ENCODE measurements at regions not wholly inside any gene's neighbourhood (a gene's known extent, or its start where the extent isn't known, plus 50 kb on each side); places are given as distances from the start of the nearest gene placed in this dataset.

DNA sequence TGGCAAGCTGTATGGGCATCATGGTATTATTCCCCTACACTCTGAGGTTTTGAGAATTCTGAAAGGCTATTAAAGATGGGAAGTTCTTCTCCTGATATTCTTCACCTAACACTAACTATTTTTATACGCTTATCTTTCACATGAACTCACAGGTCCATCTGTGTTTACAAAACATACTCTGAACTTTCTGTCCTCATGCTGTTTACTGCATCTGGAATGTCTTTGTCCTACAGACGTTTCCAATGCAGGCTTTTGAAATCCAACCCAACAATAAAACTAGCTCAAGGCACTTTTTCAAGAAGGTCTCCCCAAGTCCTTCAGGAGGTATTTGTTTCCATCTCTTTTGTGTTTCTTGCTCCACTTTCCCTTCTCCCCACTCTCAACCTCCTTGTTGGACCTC, 60.5 kb upstream of the MLIP start:
- no peak for DNase-seq (ENCODE audit: low read depth)
- H3K4me3 ChIP-seq (replicated peaks; ENCODE audit: low read depth, low read length), result no peak overlapping the region
- no peak for TF ChIP-seq CTCF (IDR thresholded peaks at IDR 0.05; ENCODE audit: low read length, missing control alignments)

DNA sequence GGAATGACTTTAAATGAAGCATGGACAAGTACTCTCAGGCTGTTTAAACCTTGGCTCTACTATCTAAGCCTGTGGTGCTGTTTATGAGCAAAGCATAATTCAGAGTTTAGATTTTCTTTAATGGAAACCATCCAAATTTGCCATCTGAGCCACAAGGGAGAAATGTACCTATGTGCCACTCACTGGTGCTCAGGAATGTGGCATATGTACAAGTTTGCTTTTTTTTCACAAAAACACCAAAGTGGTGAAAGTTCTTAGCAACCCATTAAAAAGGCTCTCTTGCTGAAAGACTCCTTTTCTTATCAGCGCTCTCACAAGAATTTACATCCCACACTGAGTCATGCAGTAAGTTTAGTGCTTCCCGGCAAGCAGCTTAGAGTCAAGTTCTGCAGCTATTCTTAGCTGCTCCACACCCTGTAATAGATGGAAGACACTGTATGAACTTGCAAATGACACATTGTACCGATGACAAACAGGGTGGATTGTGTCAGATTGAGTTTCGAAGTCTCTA, 57.3 kb upstream of the MLIP start:
- no peak for TF ChIP-seq CTCF (IDR thresholded peaks at IDR 0.05; ENCODE audit: low read length, missing control alignments)
- H3K4me3 ChIP-seq (replicated peaks; ENCODE audit: low read depth, low read length), result peak overlapping the region; percentile 25
- DNase-seq (ENCODE audit: low read depth), result peak; percentile 93

DNA sequence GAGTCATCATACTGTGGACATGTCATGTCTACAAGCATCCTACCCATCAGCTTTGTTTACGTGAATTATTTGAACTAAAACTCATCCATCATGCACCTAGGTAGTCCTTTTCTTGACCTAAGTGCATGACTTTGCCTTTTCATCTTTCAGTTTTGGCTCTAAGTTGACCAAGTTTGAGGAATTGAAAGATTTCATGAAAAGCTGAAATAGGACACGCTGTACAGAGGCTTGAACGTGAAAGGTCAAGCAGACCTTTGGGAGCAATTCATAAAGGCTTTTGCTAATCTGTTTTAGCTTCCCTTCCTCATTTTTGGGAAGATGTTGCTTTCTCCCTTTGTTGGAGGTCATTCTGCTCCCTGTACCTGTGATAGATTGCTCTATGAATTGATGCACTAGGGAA, 55.1 kb upstream of the MLIP start:
- no peak for TF ChIP-seq CTCF (IDR thresholded peaks at IDR 0.05; ENCODE audit: low read length, missing control alignments)
- H3K4me3 ChIP-seq (replicated peaks; ENCODE audit: low read depth, low read length), result no peak overlapping the region
- no peak for DNase-seq (ENCODE audit: low read depth)

DNA sequence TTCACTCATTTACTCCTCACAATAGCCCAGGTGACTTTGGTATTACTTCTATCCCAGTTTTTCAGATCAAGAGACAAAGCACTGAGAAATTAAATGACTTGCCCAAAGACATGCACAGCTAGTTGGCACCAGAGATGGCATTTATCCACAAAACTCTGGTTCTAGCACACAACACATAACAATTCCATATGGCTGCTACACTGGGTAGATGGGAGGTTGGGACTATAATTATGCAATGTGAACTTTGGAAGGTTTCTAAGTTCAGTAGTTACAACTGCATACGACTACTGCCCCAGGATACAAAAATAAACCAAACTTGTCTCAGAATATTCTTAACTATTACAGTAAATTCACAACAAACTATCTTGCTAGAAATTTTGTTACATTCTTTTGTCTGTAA, 54.2 kb upstream of the MLIP start:
- no peak for TF ChIP-seq CTCF (IDR thresholded peaks at IDR 0.05; ENCODE audit: low read length, missing control alignments)
- DNase-seq (ENCODE audit: low read depth), result no peak
- no peak overlapping the region for H3K4me3 ChIP-seq (replicated peaks; ENCODE audit: low read depth, low read length)

DNA sequence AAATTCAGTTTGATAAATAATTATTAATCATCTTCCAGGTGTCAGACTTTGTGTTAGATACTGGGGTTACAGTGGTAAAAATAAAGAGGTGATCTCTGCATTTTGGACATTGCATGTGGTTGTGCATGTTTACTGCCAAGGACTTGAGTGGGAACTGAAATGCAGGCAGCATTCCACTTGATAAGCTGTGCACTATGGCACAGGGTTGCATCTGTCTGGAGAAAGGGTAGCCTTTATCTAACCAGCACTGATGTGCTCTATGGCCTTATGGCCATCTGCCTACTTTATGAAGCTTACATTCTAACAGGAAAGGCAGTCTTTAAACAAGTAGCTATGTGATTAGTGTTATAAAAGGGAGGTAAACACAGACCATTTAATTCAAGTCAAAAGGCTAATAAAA, 53.0 kb upstream of the MLIP start:
- no peak for TF ChIP-seq CTCF (IDR thresholded peaks at IDR 0.05; ENCODE audit: low read length, missing control alignments)
- no peak for DNase-seq (ENCODE audit: low read depth)
- no peak overlapping the region for H3K4me3 ChIP-seq (replicated peaks; ENCODE audit: low read depth, low read length)

- TF ChIP-seq CTCF (IDR thresholded peaks at IDR 0.05; ENCODE audit: low read length, missing control alignments), result no peak
- H3K4me3 ChIP-seq (replicated peaks; ENCODE audit: low read depth, low read length), result peak overlapping the region; percentile 3
- peak; percentile 28 for DNase-seq (ENCODE audit: low read depth)
Observed at GRCh38 chr6:54059683-54060082, 51.6 kb upstream of the MLIP start.

GRCh38 chr6:54060286-54060685, 51.0 kb upstream of the MLIP start:
- no peak overlapping the region for H3K4me3 ChIP-seq (replicated peaks; ENCODE audit: low read depth, low read length)
- TF ChIP-seq CTCF (IDR thresholded peaks at IDR 0.05; ENCODE audit: low read length, missing control alignments), result no peak
- peak; percentile 92 for DNase-seq (ENCODE audit: low read depth)
